Ovary (tissue), 7 donors: ENCODE measurements at regions not wholly inside any gene's neighbourhood (a gene's known extent, or its start where the extent isn't known, plus 50 kb on each side); places are given as distances from the start of the nearest gene placed in this dataset.
A peak's percentile ranks its signal among the peaks of the same experiment; 100 is the strongest.

Source experiments
- DNase-seq, 5 donors: peaks; one replicate each; pipeline ENCODE4 v3.0.0-alpha.2; 2019 to 2020
- H3K27ac ChIP-seq, 2 donors: fragments of 200-600 bp; one replicate each; pipeline versions ENCODE4 v1.5.1 to v1.8.0; 2019 to 2022
- H3K27me3 ChIP-seq: fragments of 200-600 bp; one replicate; pipeline ENCODE4 v1.8.0; 2022
- H3K36me3 ChIP-seq: fragments of 200-600 bp; sonication (generic); one replicate; pipeline ENCODE4 v1.5.1; 2019
- H3K4me1 ChIP-seq: one replicate; pipeline ENCODE4 v1.8.1; 2013; ENCODE audit warnings: mild to moderate bottlenecking, moderate library complexity; ENCODE audit not compliant: insufficient read depth
- H3K4me3 ChIP-seq: fragments of 200-600 bp; sonication (generic); one replicate; pipeline ENCODE4 v1.5.1; 2017
- H3K9me3 ChIP-seq, 2 donors: fragments of 200-600 bp in 1 of 2; sonication (generic) in 1 of 2; one replicate each; pipeline versions ENCODE4 v1.5.1 to v1.8.1; 2013 to 2019; ENCODE audit warnings: mild to moderate bottlenecking in 1 of 2, moderate library complexity in 1 of 2
- EP300 ChIP-seq: sonication (generic); formaldehyde crosslinking; IDR thresholded peaks from one replicate; pipeline ENCODE4 v1.6.1; 2017; ENCODE audit warnings: antibody characterized with exemption
- POLR2A ChIP-seq: fragments of 450-650 bp; IDR thresholded peaks from one replicate; pipeline ENCODE4 v1.6.1; 2017; ENCODE audit warnings: antibody characterized with exemption, mild to moderate bottlenecking, moderate library complexity
- WGBS, 3 donors: extraction: QIAGEN DNeasy Blood & Tissue Kit in 1 of 3; methylation state at CpG; one replicate each; pipeline versions ENCODE4 v1.1.5 to v1.1.7; 2013 to 2017; 5-methylcytosine and 5-hydroxymethylcytosine counted together
- intact Hi-C, 4 donors: fragments of 100-400 bp; cut with DNase I; formaldehyde crosslinking; loops; one replicate each; pipeline versions ENCODE4 v1.11.0 to v1.15.1; 2022 to 2023
- TF ChIP-seq, protein P1 (sequence below), 3 donors: fragments of 450-650 bp in 2 of 3; fragments of 200-600 bp in 1 of 3; IDR thresholded peaks; one replicate each; pipeline versions ENCODE4 v1.5.1 to v1.8.0; 2016 to 2022; ENCODE audit warnings: antibody characterized with exemption in 3 of 3, mild to moderate bottlenecking in 1 of 3
- donor health status: DM: no; HTN: no; CAD: no; lungs with moderate emphysema.
- donor health status: DM: no; HTN: no; CAD: no.
- donor health status: Bipolar disorder and iron deficiency.
- donor health status: DM: no; HTN: no; CAD: no.
- donor health status: DM: yes; HTN: yes; CAD: no.

DNA sequence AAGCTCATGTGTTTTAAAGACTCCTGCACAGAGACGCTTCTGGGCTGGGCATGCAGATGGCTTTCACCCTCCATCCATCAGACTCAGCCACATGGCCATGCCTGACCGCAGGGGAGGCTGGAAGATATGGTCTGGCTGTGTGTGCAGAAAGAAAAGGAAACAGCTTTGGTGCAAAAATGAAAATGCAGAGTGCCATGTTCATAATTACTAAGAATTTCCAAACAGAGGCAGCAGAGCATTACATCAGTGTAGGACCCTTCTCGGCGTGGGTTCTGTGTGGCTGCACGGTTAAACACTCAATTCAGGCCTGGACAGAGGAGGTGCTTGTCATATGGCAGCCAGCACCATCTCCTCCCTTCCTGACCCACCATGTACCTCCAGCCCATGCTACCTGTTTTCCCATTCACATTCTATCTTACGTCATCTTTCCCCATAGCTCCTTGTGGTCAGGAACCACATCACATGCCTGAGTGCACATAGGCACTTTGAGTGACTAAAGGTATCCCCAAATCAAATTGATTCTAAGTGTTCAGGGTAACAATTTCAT lies 200.3 kb upstream of the ID2 start:
- H3K27ac ChIP-seq, result no peak overlapping the region
- TF ChIP-seq POLR2A (no peak), EP300 (no peak)
- TF ChIP-seq, protein P1, sequence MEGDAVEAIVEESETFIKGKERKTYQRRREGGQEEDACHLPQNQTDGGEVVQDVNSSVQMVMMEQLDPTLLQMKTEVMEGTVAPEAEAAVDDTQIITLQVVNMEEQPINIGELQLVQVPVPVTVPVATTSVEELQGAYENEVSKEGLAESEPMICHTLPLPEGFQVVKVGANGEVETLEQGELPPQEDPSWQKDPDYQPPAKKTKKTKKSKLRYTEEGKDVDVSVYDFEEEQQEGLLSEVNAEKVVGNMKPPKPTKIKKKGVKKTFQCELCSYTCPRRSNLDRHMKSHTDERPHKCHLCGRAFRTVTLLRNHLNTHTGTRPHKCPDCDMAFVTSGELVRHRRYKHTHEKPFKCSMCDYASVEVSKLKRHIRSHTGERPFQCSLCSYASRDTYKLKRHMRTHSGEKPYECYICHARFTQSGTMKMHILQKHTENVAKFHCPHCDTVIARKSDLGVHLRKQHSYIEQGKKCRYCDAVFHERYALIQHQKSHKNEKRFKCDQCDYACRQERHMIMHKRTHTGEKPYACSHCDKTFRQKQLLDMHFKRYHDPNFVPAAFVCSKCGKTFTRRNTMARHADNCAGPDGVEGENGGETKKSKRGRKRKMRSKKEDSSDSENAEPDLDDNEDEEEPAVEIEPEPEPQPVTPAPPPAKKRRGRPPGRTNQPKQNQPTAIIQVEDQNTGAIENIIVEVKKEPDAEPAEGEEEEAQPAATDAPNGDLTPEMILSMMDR (IDR thresholded peaks at IDR 0.05), result no peak
- H3K4me3 ChIP-seq, result no peak overlapping the region
- intact Hi-C loops, result no loop called here
- no peaks in the 10 kb centered on the region for H3K9me3 ChIP-seq
- no peaks in the 10 kb centered on the region for H3K4me1 ChIP-seq
- H3K36me3 ChIP-seq, result no peaks in the 10 kb centered on the region
- peak in 1 of 5 donors; percentile 0 for DNase-seq
- no peaks in the 10 kb centered on the region for H3K27me3 ChIP-seq
- WGBS, 3 donors, result 79 to 90% (median 88%) methylated on average over 6 of the region's 6 CpGs

DNA sequence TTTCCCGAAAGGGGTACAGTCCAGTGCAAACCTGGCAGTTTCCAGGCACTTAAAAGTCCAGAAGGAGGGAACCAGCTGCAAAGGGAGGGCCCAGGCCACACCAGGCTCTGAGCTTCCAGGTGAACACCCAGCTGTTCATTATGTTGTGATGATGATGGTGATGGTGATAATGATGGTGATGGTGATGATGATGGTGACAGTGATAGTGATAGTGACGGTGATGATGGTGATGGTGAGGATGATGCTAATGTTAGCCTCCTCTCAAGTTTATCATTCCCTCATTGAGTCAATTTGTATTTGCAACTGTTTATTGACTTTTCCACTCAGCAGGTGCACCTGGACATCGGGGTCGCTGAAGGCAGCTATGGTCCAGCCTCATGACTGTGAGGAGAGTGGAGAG lies 199.4 kb upstream of the ID2 start:
- intact Hi-C loops, result no loop called here
- Histone ChIP-seq H3K9me3 (no peaks in the 10 kb centered on the region), H3K4me3 (no peak overlapping the region), H3K27me3 (no peaks in the 10 kb centered on the region), H3K36me3 (no peaks in the 10 kb centered on the region), H3K27ac (no peak overlapping the region), H3K4me1 (no peaks in the 10 kb centered on the region)
- WGBS, 3 donors, result 93 to 95% (median 93%) methylated on average over 4 of the region's 4 CpGs
- TF ChIP-seq, protein P1 (IDR thresholded peaks at IDR 0.05), result no peak
- no peak for TF ChIP-seq POLR2A
- TF ChIP-seq EP300, result no peak
- no peak for DNase-seq

DNA sequence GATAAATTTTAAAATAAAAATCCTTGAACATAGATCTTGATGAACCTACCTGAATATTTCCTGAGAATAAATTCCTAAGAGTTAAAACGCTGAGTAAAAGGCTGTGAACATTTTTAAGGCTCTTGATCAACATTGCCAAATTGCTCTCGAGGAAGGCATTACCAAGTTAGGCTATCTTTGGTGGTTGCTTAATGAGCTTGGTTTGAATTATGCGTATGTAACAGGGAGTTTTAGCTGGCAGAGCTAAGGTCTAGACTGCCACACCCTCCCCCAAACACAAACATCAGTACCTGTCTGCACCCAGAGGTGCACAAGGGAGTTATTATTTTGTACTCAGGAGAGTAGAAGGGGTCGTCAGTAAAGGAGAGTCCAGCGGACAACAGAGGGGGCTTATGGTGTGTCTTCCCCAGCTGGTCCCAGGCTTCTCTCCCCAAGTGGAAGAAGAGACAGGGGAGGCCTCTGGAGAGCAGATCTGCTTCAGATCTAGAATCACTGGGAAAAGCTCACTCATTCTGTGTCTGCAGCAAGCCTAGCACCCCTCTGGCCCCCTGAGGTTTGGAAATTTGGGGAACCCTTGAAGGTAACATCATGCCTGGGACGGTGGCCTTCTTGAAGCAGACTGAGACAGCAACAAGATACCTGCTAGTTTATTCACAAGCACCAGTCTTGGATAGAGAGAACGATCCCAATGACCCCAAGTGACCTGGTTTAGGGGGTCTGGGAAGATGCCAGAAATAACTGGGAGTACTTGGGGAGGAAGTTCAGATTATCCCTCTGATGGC lies 197.2 kb upstream of the ID2 start:
- 85 to 91% (median 88%) methylated on average over 7 of the region's 7 CpGs for WGBS, 3 donors
- no peak overlapping the region for H3K4me3 ChIP-seq
- TF ChIP-seq, protein P1 (IDR thresholded peaks at IDR 0.05), result no peak
- TF ChIP-seq POLR2A (no peak), EP300 (no peak)
- H3K27ac ChIP-seq, result no peak overlapping the region
- no peak for DNase-seq
- H3K36me3 ChIP-seq, result no peaks in the 10 kb centered on the region
- H3K4me1 ChIP-seq, result no peaks in the 10 kb centered on the region
- H3K27me3 ChIP-seq, result no peaks in the 10 kb centered on the region
- no peaks in the 10 kb centered on the region for H3K9me3 ChIP-seq
- intact Hi-C loops, result no loop called here

DNA sequence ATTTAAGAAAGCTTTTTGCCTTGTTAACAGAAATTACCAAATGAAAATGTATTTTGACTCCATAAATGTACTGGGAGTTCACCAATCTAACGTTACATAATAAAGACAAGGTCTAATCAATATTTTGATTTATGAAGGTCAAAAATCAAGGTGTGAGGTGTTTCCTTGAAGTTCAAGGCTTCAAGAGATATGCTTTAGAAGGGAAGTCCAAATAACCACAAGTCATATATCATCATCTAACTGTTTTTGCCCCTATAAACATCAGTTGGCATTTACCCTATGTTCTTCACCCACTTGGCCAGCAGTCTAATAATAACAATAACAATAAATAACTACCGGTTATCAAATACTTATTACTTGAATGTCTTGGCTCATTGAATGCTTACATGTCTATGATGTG lies 196.1 kb upstream of the ID2 start:
- no peaks in the 10 kb centered on the region for H3K36me3 ChIP-seq
- no peaks in the 10 kb centered on the region for H3K9me3 ChIP-seq
- TF ChIP-seq EP300, result no peak
- TF ChIP-seq POLR2A, result no peak
- TF ChIP-seq, protein P1 (IDR thresholded peaks at IDR 0.05), result no peak
- H3K4me1 ChIP-seq, result no peaks in the 10 kb centered on the region
- DNase-seq, result no peak
- WGBS, 3 donors, result 17 to 55% (median 36%) methylated on average over 2 of the region's 2 CpGs
- no peak overlapping the region for H3K27ac ChIP-seq
- intact Hi-C loops, result no loop called here
- no peak overlapping the region for H3K4me3 ChIP-seq
- no peaks in the 10 kb centered on the region for H3K27me3 ChIP-seq
